HEK293 (cell line): ENCODE measurements at regions not wholly inside any gene's neighbourhood (a gene's known extent, or its start where the extent isn't known, plus 50 kb on each side); places are given as distances from the start of the nearest gene placed in this dataset.
A peak's percentile ranks its signal among the peaks of the same experiment; 100 is the strongest.
"Not testable (repeated sequence)": the region's sequence is repeated elsewhere in the genome, so short reads cannot be mapped to it uniquely, and the experiment has no call there.

Source experiments
- CTCF ChIA-PET: fragments of 350-600 bp; formaldehyde crosslinking; extraction: SDS; loops from one replicate; lab custom pipeline; 2021; ENCODE audit warnings: antibody characterized with exemption; lab: Yijun Ruan, JAX
- POLR2A ChIA-PET: fragments of 300-600 bp; formaldehyde crosslinking; extraction: SDS; loops from one replicate; lab custom pipeline; 2020; ENCODE audit warnings: antibody characterized with exemption, inconsistent platforms; lab: Yijun Ruan, JAX
- H3K27ac ChIP-seq: fragments of 200-500 bp; sonication (Bioruptor generic); 2 replicates; pipeline ENCODE4 v1.5.1; 2014; ENCODE audit warnings: low read depth, low read length, control low read depth, inconsistent platforms; ENCODE audit errors: extremely low read depth
- H3K36me3 ChIP-seq, 2 experiments: fragments of 200-500 bp in 1 of 2; sonication (Bioruptor generic) in 1 of 2; 1 replicate in 1 of 2; 2 replicates in 1 of 2; pipeline ENCODE4 v1.5.1; 2014 to 2017; ENCODE audit warnings: inconsistent platforms in 2 of 2, low read length in 2 of 2; ENCODE audit not compliant: control insufficient read depth in 2 of 2, insufficient read depth in 1 of 2
- H3K4me1 ChIP-seq: fragments of 200-500 bp; sonication (Bioruptor generic); 2 replicates; pipeline ENCODE4 v1.5.1; 2014; ENCODE audit warnings: mild to moderate bottlenecking, low read length, inconsistent platforms; ENCODE audit not compliant: control insufficient read depth, insufficient read depth
- H3K4me3 ChIP-seq: 2 replicates; pipeline ENCODE4 v1.5.1; 2011; ENCODE audit warnings: low read depth, mild to moderate bottlenecking, control low read depth, low read length, moderate library complexity
- H3K9me3 ChIP-seq: fragments of 200-500 bp; sonication (Bioruptor generic); 2 replicates; pipeline ENCODE4 v1.5.1; 2014; ENCODE audit warnings: low read depth, low read length, inconsistent platforms; ENCODE audit not compliant: control insufficient read depth, insufficient read depth
- BCL11B ChIP-seq: fragments of 450-650 bp; formaldehyde crosslinking; IDR thresholded peaks from 2 replicates; pipeline ENCODE4 v1.5.1; 2016; ENCODE audit warnings: low read depth, missing biosample characterization, missing genetic modification characterization
- GFI1B ChIP-seq: fragments of 450-650 bp; formaldehyde crosslinking; IDR thresholded peaks from 2 replicates; pipeline ENCODE4 v1.5.1; 2016; ENCODE audit warnings: missing biosample characterization, missing genetic modification characterization
- GLIS1 ChIP-seq: fragments of 450-650 bp; formaldehyde crosslinking; IDR thresholded peaks from 2 replicates; pipeline ENCODE4 v1.5.1; 2016; ENCODE audit warnings: missing biosample characterization, missing genetic modification characterization
- MZF1 ChIP-seq: fragments of 450-650 bp; formaldehyde crosslinking; IDR thresholded peaks from 2 replicates; pipeline ENCODE4 v1.5.1; 2017; ENCODE audit warnings: missing biosample characterization, missing genetic modification characterization, borderline replicate concordance
- RBAK ChIP-seq: fragments of 450-650 bp; formaldehyde crosslinking; IDR thresholded peaks from 2 replicates; pipeline ENCODE4 v1.5.1; 2016; ENCODE audit warnings: missing biosample characterization, missing genetic modification characterization
- SP7 ChIP-seq: fragments of 450-650 bp; formaldehyde crosslinking; IDR thresholded peaks from 2 replicates; pipeline ENCODE4 v1.5.1; 2016; ENCODE audit warnings: missing biosample characterization, missing genetic modification characterization
- YY1 ChIP-seq: fragments of 450-650 bp; formaldehyde crosslinking; IDR thresholded peaks from 2 replicates; pipeline ENCODE4 v1.5.1; 2018; ENCODE audit warnings: missing biosample characterization, missing genetic modification characterization
- ZBTB44 ChIP-seq: fragments of 450-650 bp; IDR thresholded peaks from 2 replicates; pipeline ENCODE4 v1.5.1; 2018; ENCODE audit warnings: missing biosample characterization, mild to moderate bottlenecking, missing genetic modification characterization
- ZEB2 ChIP-seq: fragments of 450-650 bp; formaldehyde crosslinking; IDR thresholded peaks from 2 replicates; pipeline ENCODE4 v1.5.1; 2016; ENCODE audit warnings: missing biosample characterization, missing genetic modification characterization
- ZNF155 ChIP-seq: fragments of 450-650 bp; formaldehyde crosslinking; IDR thresholded peaks from 2 replicates; pipeline ENCODE4 v1.5.1; 2016; ENCODE audit warnings: missing biosample characterization, missing genetic modification characterization
- ZNF174 ChIP-seq: fragments of 450-650 bp; formaldehyde crosslinking; IDR thresholded peaks from 2 replicates; pipeline ENCODE4 v1.5.0; 2017; ENCODE audit warnings: missing biosample characterization, mild to moderate bottlenecking, missing genetic modification characterization
- ZNF175 ChIP-seq: fragments of 450-650 bp; formaldehyde crosslinking; IDR thresholded peaks from 2 replicates; pipeline ENCODE4 v1.5.1; 2016; ENCODE audit warnings: missing biosample characterization, missing genetic modification characterization
- ZNF214 ChIP-seq: fragments of 450-650 bp; formaldehyde crosslinking; IDR thresholded peaks from 2 replicates; pipeline ENCODE4 v1.5.1; 2017; ENCODE audit warnings: missing biosample characterization, mild to moderate bottlenecking, missing genetic modification characterization, borderline replicate concordance
- ZNF221 ChIP-seq: fragments of 450-650 bp; formaldehyde crosslinking; IDR thresholded peaks from 2 replicates; pipeline ENCODE4 v1.5.1; 2017; ENCODE audit warnings: missing biosample characterization, missing genetic modification characterization, borderline replicate concordance
- ZNF223 ChIP-seq: fragments of 450-650 bp; formaldehyde crosslinking; IDR thresholded peaks from 2 replicates; pipeline ENCODE4 v1.5.1; 2016; ENCODE audit warnings: missing biosample characterization, missing genetic modification characterization
- ZNF302 ChIP-seq: fragments of 450-650 bp; formaldehyde crosslinking; IDR thresholded peaks from 2 replicates; pipeline ENCODE4 v1.5.1; 2016; ENCODE audit warnings: missing biosample characterization, missing genetic modification characterization, low read depth
- ZNF37A ChIP-seq: fragments of 450-650 bp; IDR thresholded peaks from 2 replicates; pipeline ENCODE4 v1.5.1; 2018; ENCODE audit warnings: missing biosample characterization, missing genetic modification characterization
- ZNF645 ChIP-seq: fragments of 450-650 bp; formaldehyde crosslinking; IDR thresholded peaks from 2 replicates; pipeline ENCODE4; 2016; ENCODE audit warnings: missing biosample characterization, missing genetic modification characterization
- ZNF776 ChIP-seq: fragments of 450-650 bp; formaldehyde crosslinking; IDR thresholded peaks from 2 replicates; pipeline ENCODE4 v1.5.0; 2017; ENCODE audit warnings: missing biosample characterization, missing genetic modification characterization, borderline replicate concordance
- ZNF837 ChIP-seq: fragments of 450-650 bp; formaldehyde crosslinking; IDR thresholded peaks from 2 replicates; pipeline ENCODE4 v1.5.1; 2016; ENCODE audit warnings: missing biosample characterization, missing genetic modification characterization

GRCh38 chr6:86016077-86016476 lies 373.4 kb upstream of the SYNCRIP start (continued):
- TF ChIP-seq ZNF776, result no peak

- H3K36me3 ChIP-seq, POLR2A ChIA-PET, H3K4me3 ChIP-seq, H3K9me3 ChIP-seq, H3K4me1 ChIP-seq, H3K27ac ChIP-seq, CTCF ChIA-PET: not testable (repeated sequence)
These were observed 370.3 kb upstream of the SYNCRIP start for GRCh38 chr6:86012991-86013390.

GRCh38 chr6:86010915-86011786 lies 368.5 kb upstream of the SYNCRIP start:
- CTCF ChIA-PET, result interaction anchor here (0.6 kb wide), 1 partner anchor 925 kb away, joined by 3 read pairs; no protein-coding TSS in a partner anchor
- TF ChIP-seq GLIS1 (tag by site-specific recombination) (peak; percentile 36; the same call in 1 of the 2 replicates), ZNF155 (tag by site-specific recombination) (no peak)
- TF ChIP-seq, all 188 proteins: peak for 1
- H3K9me3 ChIP-seq, result no peaks in the 10 kb centered on the region
- no peaks in the 10 kb centered on the region for H3K36me3 ChIP-seq
- H3K4me3 ChIP-seq, result no peak overlapping the region
- POLR2A ChIA-PET, result no interaction called here
- H3K27ac ChIP-seq, result no peak overlapping the region
- H3K4me1 ChIP-seq, result peaks cover 8% of the 10 kb centered on the region; the same call in 1 of the 2 replicates

GRCh38 chr6:85997206-85997605 lies 354.5 kb upstream of the SYNCRIP start:
- no peaks in the 10 kb centered on the region for H3K36me3 ChIP-seq
- CTCF ChIA-PET, result no interaction called here
- POLR2A ChIA-PET, result no interaction called here
- H3K4me1 ChIP-seq, result no peaks in the 10 kb centered on the region
- no peak overlapping the region for H3K27ac ChIP-seq
- H3K9me3 ChIP-seq, result no peaks in the 10 kb centered on the region
- H3K4me3 ChIP-seq, result no peak overlapping the region
- TF ChIP-seq GFI1B (no peak), ZNF223 (tag by site-specific recombination) (no peak), MZF1 (no peak), BCL11B (tag by site-specific recombination) (no peak), ZNF645 (tag by site-specific recombination) (no peak), ZNF174 (no peak)
- TF ChIP-seq, all 188 proteins: peak for 0

GRCh38 chr6:85996034-85996375 lies 353.3 kb upstream of the SYNCRIP start:
- Histone ChIP-seq H3K4me1 (no peaks in the 10 kb centered on the region), H3K36me3 (no peaks in the 10 kb centered on the region), H3K4me3 (no peak overlapping the region), H3K27ac (no peak overlapping the region), H3K9me3 (no peaks in the 10 kb centered on the region)
- no peak for TF ChIP-seq ZNF302 (tag by site-specific recombination)
- POLR2A ChIA-PET, result no interaction called here
- CTCF ChIA-PET, result no interaction called here

GRCh38 chr6:85995339-85996033 lies 352.8 kb upstream of the SYNCRIP start:
- no peaks in the 10 kb centered on the region for H3K4me1 ChIP-seq
- CTCF ChIA-PET, result no interaction called here
- POLR2A ChIA-PET, result no interaction called here
- no peaks in the 10 kb centered on the region for H3K9me3 ChIP-seq
- H3K27ac ChIP-seq, result no peak overlapping the region
- no peaks in the 10 kb centered on the region for H3K36me3 ChIP-seq
- H3K4me3 ChIP-seq, result no peak overlapping the region
- TF ChIP-seq RBAK (tag by site-specific recombination), result no peak
- TF ChIP-seq ZNF37A, result no peak
- no peak for TF ChIP-seq ZNF221 (tag by site-specific recombination)
- no peak for TF ChIP-seq ZBTB44 (tag by site-specific recombination)
- no peak for TF ChIP-seq ZNF175 (tag by site-specific recombination)
- TF ChIP-seq ZNF837, result no peak
- no peak for TF ChIP-seq ZNF214 (tag by site-specific recombination)
- TF ChIP-seq ZEB2 (tag by site-specific recombination), result no peak
- no peak for TF ChIP-seq YY1
- TF ChIP-seq SP7 (tag by site-specific recombination), result no peak
